BLaER1 treated with 17β-estradiol and CSF1 and Interleukin-3, amounts not matched to agents 10 nM and 100 nM (cell line): ENCODE measurements at regions not wholly inside any gene's neighbourhood (a gene's known extent, or its start where the extent isn't known, plus 50 kb on each side); places are given as distances from the start of the nearest gene placed in this dataset.
"Not testable (repeated sequence)": the region's sequence is repeated elsewhere in the genome, so short reads cannot be mapped to it uniquely, and the experiment has no call there.

Experiments used
- H3K27ac ChIP-seq, 11 experiments: shearing (Covaris generic); formaldehyde crosslinking; 2 replicates each; pipeline ENCODE4 v1.8.1; 2022
- H3K27me3 ChIP-seq, 11 experiments: shearing (Covaris generic); formaldehyde crosslinking; 2 replicates each; pipeline ENCODE4 v1.8.1; 2022
- H3K36me3 ChIP-seq, 11 experiments: shearing (Covaris generic); formaldehyde crosslinking; 2 replicates each; pipeline ENCODE4 v1.8.1; 2022
- H3K4me1 ChIP-seq, 10 experiments: shearing (Covaris generic); formaldehyde crosslinking; 2 replicates each; pipeline ENCODE4 v1.8.1; 2022
- H3K4me2 ChIP-seq, 11 experiments: shearing (Covaris generic); formaldehyde crosslinking; 2 replicates each; pipeline ENCODE4 v1.8.1; 2022
- H3K4me3 ChIP-seq, 10 experiments: shearing (Covaris generic); formaldehyde crosslinking; 2 replicates each; pipeline ENCODE4 v1.8.1; 2022
- H3K9ac ChIP-seq, 11 experiments: shearing (Covaris generic); formaldehyde crosslinking; 2 replicates each; pipeline ENCODE4 v1.8.1; 2022
- H3K9me3 ChIP-seq, 11 experiments: shearing (Covaris generic); formaldehyde crosslinking; replicated peaks in 1 of 11; 2 replicates each; pipeline ENCODE4 v1.8.1; 2022
- H4K20me1 ChIP-seq, 11 experiments: shearing (Covaris generic); formaldehyde crosslinking; 2 replicates each; pipeline ENCODE4 v1.8.1; 2022

- H3K4me3 ChIP-seq, H4K20me1 ChIP-seq, H3K27me3 ChIP-seq, H3K9me3 ChIP-seq, H3K4me1 ChIP-seq, H3K9ac ChIP-seq, H3K36me3 ChIP-seq: not testable (repeated sequence)
- Histone ChIP-seq H3K4me2 (peak overlapping the region in 5 of 11 experiments; percentile 15 to 33 (median 26); a peak in 2 of 22 replicates), H3K27ac (peak overlapping the region in 7 of 11 experiments; percentile 49 to 70 (median 62); a peak in 15 of 22 replicates)
These were observed 92.5 kb downstream of the SYT15B start for GRCh38 chr10:47670857-47671256.

DNA sequence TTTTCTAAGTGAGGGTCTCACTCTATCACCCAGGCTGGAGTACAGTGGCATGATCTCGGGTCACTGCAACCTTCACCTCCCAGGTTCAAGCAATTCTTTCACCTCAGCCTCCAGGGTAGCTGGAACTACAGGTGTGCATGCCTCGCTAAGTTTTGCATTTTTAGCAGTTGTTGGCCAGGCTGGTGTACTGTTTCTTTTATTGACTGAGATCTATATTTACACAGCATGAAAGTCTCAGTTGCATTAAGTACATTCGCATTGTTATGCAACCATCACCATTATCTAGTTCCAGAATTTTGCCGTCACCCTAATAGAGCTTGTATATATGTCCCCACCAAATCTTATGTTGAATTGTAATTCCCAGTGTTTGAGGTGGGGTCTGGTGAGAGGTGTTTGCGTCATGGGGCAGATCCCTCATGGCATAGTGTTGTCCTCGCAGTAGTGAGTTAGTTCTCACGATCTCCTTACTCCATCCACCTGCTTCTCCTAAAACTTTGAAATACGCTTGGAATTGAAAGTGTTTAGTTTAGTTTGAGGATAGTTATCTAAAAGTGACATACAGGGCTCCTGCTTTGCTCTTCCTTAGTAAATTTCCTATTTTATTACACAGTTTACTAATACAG, 101.3 kb downstream of the SYT15B start:
- not testable (repeated sequence) for H3K27ac ChIP-seq, H3K9me3 ChIP-seq, H3K4me3 ChIP-seq, H3K27me3 ChIP-seq, H3K4me1 ChIP-seq, H3K36me3 ChIP-seq, H3K9ac ChIP-seq, H3K4me2 ChIP-seq, H4K20me1 ChIP-seq

GRCh38 chr10:47656732-47657131, 106.7 kb downstream of the SYT15B start:
- H3K27me3 ChIP-seq, H3K27ac ChIP-seq, H4K20me1 ChIP-seq, H3K4me3 ChIP-seq, H3K9me3 ChIP-seq, H3K36me3 ChIP-seq, H3K9ac ChIP-seq, H3K4me1 ChIP-seq, H3K4me2 ChIP-seq: not testable (repeated sequence)

DNA sequence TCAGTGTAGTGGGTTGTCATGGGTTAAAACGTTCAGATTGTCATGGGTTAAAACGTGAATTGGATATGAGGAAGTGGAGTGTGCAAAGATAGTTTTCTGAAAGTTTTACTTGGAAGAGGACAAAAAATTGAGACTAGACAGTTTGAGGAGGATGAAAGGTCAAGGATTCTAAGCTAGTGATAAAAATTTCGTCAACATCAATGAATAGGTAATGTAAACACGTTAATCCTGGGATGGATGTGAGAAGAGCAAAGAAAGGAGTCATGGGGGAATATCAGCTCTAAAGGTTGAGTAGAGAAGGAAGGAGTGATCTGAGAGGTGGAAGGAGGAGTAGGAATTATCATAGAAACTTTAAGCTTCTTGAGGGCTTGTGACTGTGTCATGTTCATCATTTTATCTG, 109.2 kb downstream of the SYT15B start:
- not testable (repeated sequence) for H3K27ac ChIP-seq, H3K4me1 ChIP-seq, H3K9ac ChIP-seq, H3K4me2 ChIP-seq, H3K4me3 ChIP-seq, H3K9me3 ChIP-seq, H3K36me3 ChIP-seq, H4K20me1 ChIP-seq, H3K27me3 ChIP-seq

DNA sequence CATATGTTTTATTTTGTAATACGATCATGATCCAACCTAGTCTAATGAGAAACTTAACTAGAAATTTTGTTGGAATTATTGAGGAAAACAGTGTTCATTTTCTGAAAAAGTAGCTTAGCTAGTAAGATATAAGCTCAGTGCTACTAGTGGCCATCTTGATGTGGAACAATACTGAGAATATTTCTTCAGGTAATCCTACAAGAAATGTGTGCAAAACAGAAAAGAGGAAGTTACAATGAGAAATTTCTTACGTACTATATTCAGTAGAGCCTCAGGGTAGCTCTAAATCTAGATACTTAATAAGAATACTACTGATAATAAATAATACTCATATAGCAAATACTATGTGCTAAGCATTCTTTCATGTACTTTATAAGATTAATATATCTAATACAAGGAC, 114.8 kb downstream of the SYT15B start:
- H3K4me3 ChIP-seq, H3K36me3 ChIP-seq, H4K20me1 ChIP-seq, H3K9ac ChIP-seq, H3K27me3 ChIP-seq, H3K4me1 ChIP-seq, H3K27ac ChIP-seq, H3K4me2 ChIP-seq, H3K9me3 ChIP-seq: not testable (repeated sequence)

GRCh38 chr10:47647523-47648101, 115.8 kb downstream of the SYT15B start:
- H3K36me3 ChIP-seq, H3K4me3 ChIP-seq, H3K4me2 ChIP-seq, H3K27ac ChIP-seq, H3K4me1 ChIP-seq, H3K27me3 ChIP-seq, H4K20me1 ChIP-seq, H3K9ac ChIP-seq, H3K9me3 ChIP-seq: not testable (repeated sequence)

GRCh38 chr10:47646686-47647273, 116.6 kb downstream of the SYT15B start:
- not testable (repeated sequence) for H3K4me2 ChIP-seq, H3K9me3 ChIP-seq, H4K20me1 ChIP-seq, H3K9ac ChIP-seq, H3K27ac ChIP-seq, H3K36me3 ChIP-seq, H3K4me1 ChIP-seq, H3K27me3 ChIP-seq, H3K4me3 ChIP-seq

- H3K4me1 ChIP-seq, H3K27me3 ChIP-seq, H3K9ac ChIP-seq, H3K27ac ChIP-seq, H3K36me3 ChIP-seq, H3K4me3 ChIP-seq, H3K4me2 ChIP-seq, H3K9me3 ChIP-seq, H4K20me1 ChIP-seq: not testable (repeated sequence)
These were observed 103.5 kb upstream of the AGAP9 start for GRCh38 chr10:47626975-47627374.

DNA sequence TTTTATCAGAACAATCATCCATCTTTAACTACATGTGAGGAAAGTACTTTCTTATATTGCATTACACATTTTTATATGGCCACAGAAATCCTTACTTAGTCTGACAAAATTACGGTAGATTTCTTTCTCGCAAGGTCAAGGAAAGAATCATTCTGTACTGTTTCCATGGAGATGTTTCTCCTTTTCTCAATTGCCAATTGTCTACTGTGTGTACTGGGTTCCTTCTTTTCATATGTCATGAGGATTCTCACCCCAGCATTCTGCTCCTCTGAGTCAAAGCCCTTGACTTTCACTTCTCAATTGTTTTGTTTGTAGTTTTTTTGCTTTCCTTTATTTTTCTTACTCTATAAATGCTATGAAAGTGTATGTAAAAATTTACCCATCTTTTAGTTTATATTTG, 99.3 kb upstream of the AGAP9 start:
- H4K20me1 ChIP-seq, H3K4me1 ChIP-seq, H3K27me3 ChIP-seq, H3K4me3 ChIP-seq, H3K4me2 ChIP-seq, H3K36me3 ChIP-seq, H3K9me3 ChIP-seq, H3K9ac ChIP-seq, H3K27ac ChIP-seq: not testable (repeated sequence)

GRCh38 chr10:47619300-47620012, 96.0 kb upstream of the AGAP9 start:
- not testable (repeated sequence) for H3K4me1 ChIP-seq, H3K4me3 ChIP-seq, H3K36me3 ChIP-seq, H3K27me3 ChIP-seq, H3K27ac ChIP-seq, H3K9me3 ChIP-seq, H4K20me1 ChIP-seq, H3K9ac ChIP-seq, H3K4me2 ChIP-seq

DNA sequence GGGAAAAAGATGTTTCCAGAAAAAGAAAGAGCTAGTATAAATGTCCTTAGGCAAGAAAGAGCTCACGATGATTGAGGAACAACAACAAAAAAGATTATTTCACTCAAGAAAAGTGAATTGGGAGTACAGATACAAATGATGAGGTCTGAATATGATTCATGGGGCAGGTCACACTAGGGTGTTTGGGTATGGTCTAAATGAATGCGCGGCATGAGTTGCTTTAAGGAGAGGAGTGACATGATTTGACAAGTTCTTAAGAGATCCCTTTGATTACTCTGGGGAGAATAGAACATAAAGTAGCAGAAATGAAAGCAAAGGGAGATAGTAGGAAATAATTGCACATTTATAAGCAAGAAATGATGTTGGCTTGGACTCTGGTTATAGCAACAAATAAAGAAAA, 85.9 kb upstream of the AGAP9 start:
- H3K36me3 ChIP-seq, H3K9ac ChIP-seq, H3K4me1 ChIP-seq, H3K4me2 ChIP-seq, H3K4me3 ChIP-seq, H3K9me3 ChIP-seq, H3K27ac ChIP-seq, H4K20me1 ChIP-seq, H3K27me3 ChIP-seq: not testable (repeated sequence)

DNA sequence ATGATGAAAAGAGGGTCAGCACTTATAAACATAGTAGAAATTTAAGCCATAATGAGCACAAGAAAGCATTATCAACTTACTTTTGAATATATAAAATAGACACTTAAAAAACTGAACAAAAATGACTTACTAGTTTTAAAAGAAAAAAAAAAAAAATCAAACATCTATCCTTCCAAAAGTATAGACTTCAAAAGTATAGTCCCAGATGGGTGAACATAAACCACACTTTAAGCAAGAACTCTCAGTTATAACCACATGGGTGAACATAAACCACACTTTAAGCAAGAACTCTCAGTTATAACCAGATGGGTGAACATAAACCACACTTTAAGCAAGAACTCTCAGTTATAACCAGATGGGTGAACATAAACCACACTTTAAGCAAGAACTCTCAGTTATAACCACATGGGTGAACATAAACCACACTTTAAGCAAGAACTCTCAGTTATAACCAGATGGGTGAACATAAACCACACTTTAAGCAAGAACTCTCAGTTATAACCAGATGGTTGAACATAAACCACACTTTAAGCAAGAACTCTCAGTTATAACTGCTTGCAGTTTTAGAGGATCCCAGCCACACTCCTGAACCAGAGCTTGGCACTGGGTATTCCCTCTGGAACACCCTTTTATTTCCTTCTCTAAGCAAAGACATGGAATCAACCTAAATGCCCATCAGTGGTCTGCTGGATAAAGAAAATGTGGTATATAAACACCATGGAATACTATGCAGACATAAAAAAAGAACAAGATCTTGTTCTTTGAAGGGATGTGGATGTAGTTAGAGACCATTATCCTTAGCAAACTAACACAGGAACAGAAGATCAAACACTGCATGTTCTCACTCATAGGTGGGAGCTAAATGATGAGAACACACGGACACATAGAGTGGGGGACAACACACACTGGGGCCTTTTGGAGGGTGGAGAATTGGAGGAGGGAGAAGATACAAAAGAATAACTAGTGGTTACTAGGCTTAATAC, 82.6 kb upstream of the AGAP9 start:
- not testable (repeated sequence) for H4K20me1 ChIP-seq, H3K4me2 ChIP-seq, H3K4me3 ChIP-seq, H3K27me3 ChIP-seq, H3K9ac ChIP-seq, H3K4me1 ChIP-seq, H3K36me3 ChIP-seq, H3K9me3 ChIP-seq
- H3K27ac ChIP-seq, result peak overlapping the region in 6 of 11 experiments; percentile 25 to 59 (median 48); a peak in 8 of 22 replicates

DNA sequence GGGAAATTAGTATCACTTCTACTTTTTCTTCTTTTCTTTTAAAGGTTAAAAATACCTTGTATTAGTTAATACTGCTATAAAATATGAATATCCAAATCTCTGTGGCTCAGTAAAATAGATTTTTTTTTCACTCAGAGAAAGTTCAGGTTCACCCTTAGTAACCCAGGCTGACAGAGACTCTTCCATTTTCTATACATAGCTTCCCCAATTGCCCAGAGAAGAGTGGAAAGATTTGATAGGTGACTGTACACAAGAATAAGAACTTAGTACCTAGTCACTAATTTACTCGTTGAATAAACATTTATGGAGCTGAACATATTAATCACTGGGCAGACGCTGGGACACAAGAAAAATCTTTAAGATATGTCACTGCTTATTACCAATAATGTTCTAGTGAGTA, 77.2 kb upstream of the AGAP9 start:
- not testable (repeated sequence) for H3K9ac ChIP-seq, H3K9me3 ChIP-seq, H3K4me1 ChIP-seq, H3K27ac ChIP-seq, H3K4me3 ChIP-seq, H3K36me3 ChIP-seq, H3K4me2 ChIP-seq, H3K27me3 ChIP-seq, H4K20me1 ChIP-seq
